GM12878 (cell line): ENCODE measurements at regions not wholly inside any gene's neighbourhood (a gene's known extent, or its start where the extent isn't known, plus 50 kb on each side); places are given as distances from the start of the nearest gene placed in this dataset.

ENCODE experiments used
- ATAC-seq: fragments of 200-7000 bp; cut with Tn5 transposase; 3 replicates; pipeline ENCODE4 v1.9.1; 2020; ENCODE audit warnings: mild to moderate bottlenecking, moderate library complexity
- BruUV-seq: library from RNA; stranded (reverse); fragments of 400-500 nt; replicated peaks from 2 replicates; lab custom pipeline; 2021; lab: Mats Ljungman, UMichigan
- CTCF ChIA-PET: fragments of 300-600 bp; sonication (Branson Sonifier 250); formaldehyde crosslinking; extraction: SDS; loops from one replicate; lab custom pipeline; 2021; ENCODE audit warnings: inconsistent platforms; lab: Yijun Ruan, JAX
- POLR2A ChIA-PET: fragments of 350-600 bp; formaldehyde crosslinking; extraction: SDS; loops from one replicate; lab custom pipeline; 2021; ENCODE audit warnings: inconsistent platforms; lab: Charles Lee
- RAD21 ChIA-PET: fragments of 300-600 bp; sonication (Branson Sonifier 250); formaldehyde crosslinking; loops from one replicate; lab custom pipeline; 2023; ENCODE audit warnings: antibody characterized with exemption; ENCODE audit not compliant: unreplicated experiment; lab: Charles Lee
- SMC1A ChIA-PET: fragments of 300-600 bp; sonication (Branson Sonifier 250); formaldehyde crosslinking; loops from one replicate; lab custom pipeline; 2023; ENCODE audit not compliant: unreplicated experiment, uncharacterized antibody; lab: Charles Lee
- DNase-seq: peaks from one replicate; pipeline ENCODE4 v3.0.0-alpha.2; 2011; ENCODE audit warnings: low read depth, low spot score
- FAIRE-seq: peaks from 3 replicates; lab custom pipeline; 2011; peaks lifted over from hg19 to GRCh38; lab: Jason Lieb, UNC
- H2AFZ ChIP-seq: 2 replicates; pipeline ENCODE4 v1.6.0; 2011; ENCODE audit warnings: low read depth, low read length, control low read depth; ENCODE audit not compliant: control insufficient read depth
- H3K27ac ChIP-seq: 2 replicates; pipeline ENCODE4 v1.5.1; 2011; ENCODE audit warnings: control low read depth; ENCODE audit not compliant: control insufficient read depth, insufficient read depth
- H3K27me3 ChIP-seq, 2 experiments: replicated peaks in 1 of 2; 2 replicates each; pipeline versions ENCODE4 v1.6.0 to v1.6.1; 2011; ENCODE audit warnings: low read length in 1 of 2; ENCODE audit not compliant: control insufficient read depth in 2 of 2, insufficient read depth in 2 of 2
- H3K36me3 ChIP-seq, 2 experiments: 2 replicates each; pipeline ENCODE4 v1.5.1; 2011; ENCODE audit warnings: low read length in 1 of 2; ENCODE audit not compliant: control insufficient read depth in 2 of 2, insufficient read depth in 2 of 2
- H3K4me1 ChIP-seq: 2 replicates; pipeline ENCODE4 v1.6.1; 2011; ENCODE audit warnings: mild to moderate bottlenecking, low read length, moderate library complexity, mixed read lengths; ENCODE audit not compliant: control insufficient read depth, insufficient read depth
- H3K4me2 ChIP-seq: 2 replicates; pipeline ENCODE4 v1.6.0; 2011; ENCODE audit warnings: control low read depth; ENCODE audit not compliant: control insufficient read depth, insufficient read depth
- H3K4me3 ChIP-seq: fragments of 200-600 bp; sonication (generic); 2 replicates; pipeline ENCODE4 v1.5.1; 2016
- H3K79me2 ChIP-seq: 2 replicates; pipeline ENCODE4 v1.6.0; 2011; ENCODE audit warnings: low read length; ENCODE audit not compliant: control insufficient read depth, insufficient read depth
- H3K9ac ChIP-seq: 2 replicates; pipeline ENCODE4 v1.8.0; 2011; ENCODE audit warnings: low read length, control low read depth, mixed read lengths; ENCODE audit not compliant: control insufficient read depth, insufficient read depth
- H3K9me3 ChIP-seq: replicated peaks from 3 replicates; pipeline ENCODE4 v1.5.1; 2011; ENCODE audit warnings: mild to moderate bottlenecking, low read length; ENCODE audit not compliant: control insufficient read depth, insufficient read depth
- H4K20me1 ChIP-seq: 2 replicates; pipeline ENCODE4 v1.6.0; 2011; ENCODE audit not compliant: control insufficient read depth, insufficient read depth
- ATF2 ChIP-seq: IDR thresholded peaks from 2 replicates; pipeline ENCODE4 v1.6.1; 2012; ENCODE audit warnings: low read length, inconsistent platforms
- BCLAF1 ChIP-seq: fragments of 450-650 bp; IDR thresholded peaks from 2 replicates; pipeline ENCODE4 v1.6.1; 2017; ENCODE audit warnings: antibody characterized with exemption, mild to moderate bottlenecking, moderate library complexity
- CREB1 ChIP-seq: IDR thresholded peaks from 2 replicates; pipeline ENCODE4 v1.6.1; 2012; ENCODE audit warnings: low read depth, mild to moderate bottlenecking, inconsistent platforms
- E2F8 ChIP-seq: fragments of 450-650 bp; IDR thresholded peaks from 2 replicates; pipeline ENCODE4 v1.6.1; 2018; ENCODE audit warnings: mild to moderate bottlenecking, low read depth, moderate library complexity; ENCODE audit not compliant: partially characterized antibody
- EED ChIP-seq: sonication (generic); IDR thresholded peaks from 2 replicates; pipeline ENCODE4 v1.6.1; 2016; ENCODE audit warnings: antibody characterized with exemption, low read depth
- HSF1 ChIP-seq: fragments of 150-350 bp; IDR thresholded peaks from 2 replicates; pipeline ENCODE4 v1.6.1; 2014; ENCODE audit warnings: mild to moderate bottlenecking, low read depth, low read length
- IKZF2 ChIP-seq, 2 experiments: fragments of 450-650 bp; IDR thresholded peaks; 2 replicates each; pipeline ENCODE4 v1.6.1; 2017; ENCODE audit warnings: mild to moderate bottlenecking in 2 of 2, moderate library complexity in 2 of 2
- KDM1A ChIP-seq: fragments of 200-600 bp; sonication (generic); IDR thresholded peaks from 2 replicates; pipeline ENCODE4 v1.6.1; 2016; ENCODE audit warnings: borderline replicate concordance
- MEF2A ChIP-seq: IDR thresholded peaks from 2 replicates; pipeline ENCODE4 v1.6.1; 2011; ENCODE audit warnings: low read depth, mild to moderate bottlenecking, low read length, moderate library complexity; ENCODE audit not compliant: insufficient read depth
- MXI1 ChIP-seq: fragments of 150-350 bp; IDR thresholded peaks from 2 replicates; pipeline ENCODE4 v1.6.1; 2011; ENCODE audit warnings: low read depth, mild to moderate bottlenecking, inconsistent platforms, low read length, improper control_type of control experiment
- MYB ChIP-seq: fragments of 150-350 bp; IDR thresholded peaks from 2 replicates; pipeline ENCODE4 v1.6.1; 2014; ENCODE audit warnings: mild to moderate bottlenecking, low read depth, low read length, borderline replicate concordance
- NFYB ChIP-seq: IDR thresholded peaks from 2 replicates; pipeline ENCODE4 v1.6.1; 2011; ENCODE audit warnings: low read depth, mild to moderate bottlenecking, low read length, improper control_type of control experiment, moderate library complexity; ENCODE audit not compliant: insufficient read depth
- PML ChIP-seq: IDR thresholded peaks from 2 replicates; pipeline ENCODE4 v1.6.1; 2012; ENCODE audit warnings: low read length, inconsistent platforms
- ZNF24 ChIP-seq: fragments of 450-650 bp; IDR thresholded peaks from 2 replicates; pipeline ENCODE4 v1.6.1; 2017; ENCODE audit warnings: antibody characterized with exemption, mild to moderate bottlenecking
- WGBS: methylation state at CpG from one replicate; pipeline ENCODE4 v1.1.6; 2016; ENCODE audit warnings: low lambda C conversion rate; ENCODE audit not compliant: insufficient replicate concordance, insufficient coverage; ENCODE audit errors: missing lambda C conversion rate; 5-methylcytosine and 5-hydroxymethylcytosine counted together
- in situ Hi-C: fragments of 300-500 bp; cut with MboI; formaldehyde crosslinking; loops from 9 replicates; pipeline ENCODE4 v1.14.3; 2018; ENCODE audit warnings: mixed read lengths
- intact Hi-C: fragments of 100-400 bp; cut with micrococcal nuclease; formaldehyde crosslinking; loops from one replicate; pipeline ENCODE4 v1.14.2; 2022; ENCODE audit not compliant: unreplicated experiment

GRCh38 chr18:65606551-65607130 is 144.2 kb upstream of the CDH7 start:
- no peak for FAIRE-seq
- DNase-seq, result no peak
- ChIA-PET SMC1A (no interaction called here), CTCF (no interaction called here), POLR2A (no interaction called here), RAD21 (no interaction called here)
- no peaks in the 10 kb centered on the region for H3K9me3 ChIP-seq
- in situ Hi-C loops, result no loop called here
- no peaks in the 10 kb centered on the region for H3K79me2 ChIP-seq
- no peaks in the 10 kb centered on the region for H3K27me3 ChIP-seq
- H3K4me2 ChIP-seq, result no peak overlapping the region
- intact Hi-C loops, result no loop called here
- H3K4me1 ChIP-seq, result no peaks in the 10 kb centered on the region
- WGBS, result 17% methylated on average over 3 of the region's 3 CpGs
- no TSS peak for BruUV-seq
- no peaks in the 10 kb centered on the region for H3K36me3 ChIP-seq
- no peak overlapping the region for H3K4me3 ChIP-seq
- no peak overlapping the region for H2AFZ ChIP-seq
- no peaks in the 10 kb centered on the region for H4K20me1 ChIP-seq
- H3K9ac ChIP-seq, result no peak overlapping the region
- peak; percentile 21; the same call in 2 of the 3 replicates for ATAC-seq
- TF ChIP-seq MYB (no peak), ATF2 (no peak), E2F8 (no peak), HSF1 (no peak), ZNF24 (no peak), EED (no peak), IKZF2 (IDR thresholded peaks at IDR 0.05) (no peak), CREB1 (no peak), NFYB (no peak), PML (no peak), BCLAF1 (no peak), KDM1A (no peak), MXI1 (no peak), MEF2A (no peak)
- H3K27ac ChIP-seq, result no peak overlapping the region
